ENCODE measurements at regions not wholly inside any gene's neighbourhood (a gene's known extent, or its start where the extent isn't known, plus 50 kb on each side); places are given as distances from the start of the nearest gene placed in this dataset.
"Not testable (repeated sequence)": the region's sequence is repeated elsewhere in the genome, so short reads cannot be mapped to it uniquely, and the experiment has no call there.

- DNase-seq, result no peak
These were observed 662.4 kb downstream of the UTRN start for GRCh38 chr6:144947398-144947976.

- no peak for DNase-seq
These were observed 666.7 kb downstream of the UTRN start for GRCh38 chr6:144951730-144952437.

- DNase-seq, result no peak
These were observed 667.5 kb downstream of the UTRN start for GRCh38 chr6:144952456-144953240.

GRCh38 chr6:144953552-144954240 lies 668.6 kb downstream of the UTRN start:
- DNase-seq, result no peak

GRCh38 chr6:144954241-144954556 lies 669.1 kb downstream of the UTRN start:
- DNase-seq, result no peak

- no peak for DNase-seq
These were observed 670.3 kb downstream of the UTRN start for GRCh38 chr6:144955392-144955791.

GRCh38 chr6:144955859-144956258 lies 670.7 kb downstream of the UTRN start:
- no peak for DNase-seq

- DNase-seq, result not testable (repeated sequence)
These were observed 671.6 kb downstream of the UTRN start for GRCh38 chr6:144956697-144957096.

- no peak for DNase-seq
These were observed 672.3 kb downstream of the UTRN start for GRCh38 chr6:144957236-144957937.

- no peak for DNase-seq
These were observed 684.0 kb downstream of the UTRN start for GRCh38 chr6:144969154-144969553.

- DNase-seq, result no peak
These were observed 684.6 kb downstream of the UTRN start for GRCh38 chr6:144969602-144970272.

GRCh38 chr6:144977250-144977864 lies 692.2 kb downstream of the UTRN start:
- not testable (repeated sequence) for DNase-seq

- DNase-seq, result no peak
These were observed 693.1 kb downstream of the UTRN start for GRCh38 chr6:144978208-144978607.

GRCh38 chr6:144986271-144986670 lies 701.1 kb downstream of the UTRN start:
- DNase-seq, result no peak

- no peak for DNase-seq
These were observed 704.4 kb downstream of the UTRN start for GRCh38 chr6:144989319-144990107.

- no peak for DNase-seq
These were observed 705.6 kb downstream of the UTRN start for GRCh38 chr6:144990784-144991183.

GRCh38 chr6:144993870-144994269 lies 708.7 kb downstream of the UTRN start:
- no peak for DNase-seq

- DNase-seq, result no peak
These were observed 712.9 kb downstream of the UTRN start for GRCh38 chr6:144997996-144998395.

- DNase-seq, result no peak
These were observed 714.0 kb downstream of the UTRN start for GRCh38 chr6:144999127-144999526.

- DNase-seq, result no peak
These were observed 718.0 kb downstream of the UTRN start for GRCh38 chr6:145003145-145003544.

- DNase-seq, result no peak
These were observed 721.8 kb downstream of the UTRN start for GRCh38 chr6:145006914-145007313.
